ENCODE measurements at regions not wholly inside any gene's neighbourhood (a gene's known extent, or its start where the extent isn't known, plus 50 kb on each side); places are given as distances from the start of the nearest gene placed in this dataset.

GRCh38 chr17:33352526-33352925 lies 59.4 kb upstream of the ASIC2 start:
- no peak for DNase-seq

DNA sequence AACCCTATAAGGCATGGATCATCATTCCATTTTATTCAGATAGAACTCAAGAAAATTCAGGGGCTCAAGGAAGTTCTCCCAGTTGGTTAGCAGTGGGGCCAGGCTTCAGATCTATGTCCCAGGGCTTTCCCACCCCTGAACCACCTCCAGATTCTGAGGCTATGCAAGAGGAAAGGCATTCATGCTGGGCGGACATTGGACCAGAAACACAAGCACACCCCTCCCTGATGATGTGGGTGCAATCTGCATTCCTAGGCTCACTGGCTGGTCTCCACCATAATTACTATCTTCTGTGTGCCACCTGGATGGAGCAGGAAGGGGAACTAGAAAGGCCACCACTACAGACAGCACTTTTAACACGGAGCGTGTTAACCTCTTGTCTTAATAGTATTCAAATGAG lies 63.2 kb upstream of the ASIC2 start:
- no peak for DNase-seq

GRCh38 chr17:33363475-33363874 lies 70.4 kb upstream of the ASIC2 start:
- DNase-seq, result no peak

DNA sequence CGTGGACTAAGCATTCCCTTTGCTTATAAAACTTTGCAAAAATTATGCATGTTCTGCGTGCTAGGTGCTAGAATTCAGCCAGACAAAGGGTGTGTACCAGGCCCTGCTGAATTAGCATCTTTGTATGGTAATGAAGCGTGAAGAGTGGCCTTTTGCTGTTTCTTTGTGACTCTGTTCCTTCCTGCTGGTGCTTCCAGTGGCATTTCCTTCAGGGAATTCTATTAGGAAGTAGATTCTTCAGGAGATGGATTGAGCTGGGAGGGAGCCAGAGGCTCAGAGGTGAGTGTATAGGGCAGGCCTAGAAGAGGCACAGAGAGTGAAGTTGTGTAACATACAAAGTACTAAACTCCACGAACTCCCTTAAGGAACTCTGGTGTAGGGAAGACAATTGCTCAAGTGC lies 73.9 kb upstream of the ASIC2 start:
- no peak for DNase-seq

DNA sequence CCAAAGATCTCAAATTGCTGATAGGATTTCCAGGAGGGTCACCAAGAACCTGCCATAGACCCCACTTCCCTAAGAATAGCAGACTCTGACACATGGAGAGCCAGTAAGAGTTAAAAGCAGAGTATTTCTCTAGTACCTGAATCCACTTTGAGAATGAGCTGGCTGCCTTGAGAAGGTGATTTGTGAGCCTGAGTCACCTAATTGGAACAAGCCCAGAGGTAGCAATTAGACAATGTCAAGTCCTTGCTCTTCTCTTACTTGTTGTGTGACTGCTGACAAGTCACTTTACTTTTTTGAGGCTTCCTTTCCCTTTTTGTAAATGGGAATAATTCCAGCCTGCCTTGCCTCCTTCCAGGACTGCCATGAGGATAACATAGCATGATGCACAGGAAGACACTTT lies 76.1 kb upstream of the ASIC2 start:
- DNase-seq, result no peak

GRCh38 chr17:33369876-33370275 lies 76.8 kb upstream of the ASIC2 start:
- DNase-seq, result no peak

GRCh38 chr17:33370401-33370800 lies 77.3 kb upstream of the ASIC2 start:
- no peak for DNase-seq

DNA sequence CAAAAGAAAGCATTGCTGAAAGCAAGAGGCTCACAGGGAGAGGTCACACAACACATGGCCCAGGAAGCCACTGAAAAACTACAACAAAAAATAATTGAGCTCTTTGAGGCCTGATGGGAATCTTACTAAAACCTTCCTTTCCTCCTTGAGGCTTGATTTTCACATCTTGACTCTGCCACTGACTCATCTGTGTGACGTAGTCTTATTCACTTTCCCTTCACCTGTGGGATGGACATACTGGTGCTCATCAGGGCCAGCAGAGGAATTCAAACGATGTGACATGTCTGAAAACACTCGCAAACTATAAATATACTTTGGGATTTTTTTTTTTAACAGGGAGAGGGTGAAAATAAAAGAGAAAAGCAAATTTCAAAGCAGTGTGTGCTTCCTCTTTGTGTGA lies 78.3 kb upstream of the ASIC2 start:
- no peak for DNase-seq

DNA sequence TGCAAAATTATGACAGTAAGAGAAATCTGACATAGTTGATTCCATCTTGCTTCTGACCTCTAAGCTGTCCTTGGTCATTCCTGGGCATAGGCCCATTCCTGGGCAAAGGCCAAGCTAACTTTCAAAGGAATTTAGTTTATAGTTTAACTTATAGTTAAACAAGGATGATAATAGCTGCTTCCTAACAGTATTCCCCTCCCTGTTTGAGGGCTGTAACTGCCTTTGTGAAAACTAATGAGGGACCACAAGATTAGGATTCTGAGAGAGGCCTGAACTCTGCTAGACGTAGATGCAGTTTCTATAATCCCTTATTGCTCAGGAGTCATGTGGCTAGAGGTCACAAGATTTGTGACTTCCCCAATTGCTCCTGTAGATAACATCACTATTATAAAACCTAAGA lies 80.2 kb upstream of the ASIC2 start:
- no peak for DNase-seq

DNA sequence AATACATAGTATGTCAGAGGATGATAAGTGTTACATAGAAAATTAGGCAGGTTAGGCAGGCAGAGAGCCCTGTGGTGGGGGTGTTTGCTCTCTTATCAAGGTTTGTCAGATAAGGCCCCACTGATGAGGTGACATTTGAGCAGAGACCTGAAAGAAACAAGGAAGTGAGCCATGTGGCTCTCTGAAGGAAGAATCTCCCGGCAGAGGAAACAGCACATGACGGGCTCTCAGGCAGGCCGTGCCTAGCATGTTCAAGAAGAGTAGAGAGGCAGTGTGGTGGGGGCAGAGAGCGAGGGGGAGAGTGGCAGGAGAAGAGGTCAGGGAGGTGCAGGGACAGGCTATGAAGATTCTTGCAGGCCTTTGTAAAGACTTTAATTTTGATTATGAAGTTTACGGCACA lies 82.0 kb upstream of the ASIC2 start:
- no peak for DNase-seq

DNA sequence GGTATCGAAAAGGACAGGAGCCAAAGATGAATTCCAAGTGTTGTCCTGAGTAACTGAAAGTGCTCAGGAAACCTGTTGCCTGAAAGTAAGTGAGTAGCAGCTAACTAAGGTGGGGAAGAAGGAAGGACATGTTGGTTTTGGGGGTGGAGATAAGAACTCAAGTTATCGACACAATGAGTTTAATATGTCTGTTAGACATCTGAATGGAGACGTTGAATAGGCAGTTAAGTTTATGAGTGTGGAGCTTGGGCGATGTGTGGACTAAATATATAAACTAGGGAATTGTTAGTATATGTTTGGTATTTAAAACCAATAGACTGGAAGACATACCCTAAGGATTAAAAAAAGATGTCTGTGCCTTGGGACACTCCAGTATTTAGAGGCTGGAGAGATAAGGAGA lies 82.7 kb upstream of the ASIC2 start:
- DNase-seq, result no peak

- DNase-seq, result no peak
These were observed 84.9 kb upstream of the ASIC2 start for GRCh38 chr17:33377837-33378595.

- no peak for DNase-seq
These were observed 88.1 kb upstream of the ASIC2 start for GRCh38 chr17:33381201-33381600.

GRCh38 chr17:33383488-33384023 lies 90.5 kb upstream of the ASIC2 start:
- DNase-seq, result no peak

DNA sequence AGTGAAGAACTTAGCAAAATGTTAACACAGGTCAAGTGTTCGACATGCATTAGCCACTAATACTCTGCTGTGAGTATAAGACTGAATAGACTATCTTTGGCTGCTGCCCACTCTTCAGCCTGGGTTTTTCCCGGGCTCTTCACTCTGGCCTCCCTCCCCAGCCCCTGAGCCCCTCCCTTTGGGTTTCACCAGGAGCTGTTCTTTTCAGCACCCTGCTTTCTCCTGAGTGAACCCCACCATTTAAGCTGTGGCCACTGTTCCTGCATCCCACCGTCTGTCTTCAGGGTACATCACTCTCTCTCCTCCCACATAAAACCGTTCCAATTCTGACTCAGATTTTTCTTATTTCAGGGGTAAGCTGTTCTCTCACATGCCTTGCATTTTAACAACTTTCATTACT lies 92.0 kb upstream of the ASIC2 start:
- DNase-seq, result no peak

DNA sequence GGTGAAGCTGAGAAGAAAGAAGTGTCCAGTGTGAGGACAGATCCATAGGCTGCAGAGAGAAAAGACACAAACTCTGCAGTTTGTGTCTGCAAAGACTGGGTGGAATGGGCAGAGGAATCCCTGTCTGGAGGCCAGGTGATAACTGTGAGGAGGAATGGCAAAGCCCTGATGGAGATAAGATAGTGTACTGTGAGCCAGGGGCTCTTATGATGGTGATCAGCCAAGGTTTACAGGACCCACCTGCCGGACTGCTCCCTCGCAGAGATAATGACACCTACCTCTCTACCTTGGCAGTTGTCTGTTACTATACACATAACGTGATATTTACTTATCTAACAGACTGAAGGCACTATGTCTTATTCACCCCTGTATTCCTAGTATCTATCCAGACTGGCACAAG lies 92.6 kb upstream of the ASIC2 start:
- DNase-seq, result no peak

DNA sequence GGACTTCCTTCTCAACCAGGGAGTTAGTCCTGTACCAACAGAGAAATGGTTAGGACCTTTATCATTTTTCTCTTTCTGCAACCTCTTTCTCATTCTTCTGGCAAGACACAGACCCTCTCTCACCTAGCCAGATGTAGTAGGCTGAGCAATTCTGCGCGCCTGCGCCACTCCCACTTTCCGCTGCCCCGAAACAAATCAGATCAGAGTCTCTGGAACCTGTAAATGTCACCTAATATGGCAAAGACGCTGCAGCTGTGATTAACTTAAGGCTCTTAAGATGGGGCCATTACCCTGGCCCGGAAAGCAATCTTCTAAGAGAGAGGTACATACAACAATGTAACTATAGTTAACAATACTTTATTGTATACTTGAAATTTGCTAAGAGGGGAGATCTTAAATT lies 94.3 kb upstream of the ASIC2 start:
- no peak for DNase-seq

DNA sequence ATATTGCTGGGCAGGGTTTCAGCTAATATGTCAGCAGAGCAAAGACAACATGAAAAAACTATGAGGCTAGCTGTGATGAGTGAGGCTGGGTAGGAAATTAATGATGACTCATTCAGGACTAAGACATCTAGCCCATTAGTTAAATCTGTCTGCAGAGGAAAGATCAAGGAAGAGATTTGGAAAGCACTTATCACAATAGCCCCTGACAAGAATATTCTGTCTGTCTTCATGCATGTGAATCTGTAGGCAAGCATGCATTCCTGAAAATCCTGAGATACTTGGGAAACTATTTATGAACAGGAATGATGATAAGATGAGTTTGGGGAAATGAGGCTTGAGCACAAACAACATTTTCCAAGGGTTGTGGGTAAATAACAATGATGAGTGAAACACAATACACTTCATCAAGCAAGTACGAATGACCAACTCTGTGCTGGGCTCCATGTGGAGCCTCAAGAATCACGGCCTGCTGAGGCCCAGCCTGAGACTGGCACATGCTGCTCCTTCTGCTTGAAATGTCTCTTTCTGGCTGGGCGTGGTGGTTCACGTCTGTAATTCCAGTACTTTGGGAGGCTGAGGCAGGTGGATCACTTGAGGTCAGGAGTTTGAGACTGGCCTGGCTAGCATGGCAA lies 96.5 kb upstream of the ASIC2 start:
- no peak for DNase-seq

- DNase-seq, result no peak
These were observed 97.5 kb upstream of the ASIC2 start for GRCh38 chr17:33390479-33391176.

DNA sequence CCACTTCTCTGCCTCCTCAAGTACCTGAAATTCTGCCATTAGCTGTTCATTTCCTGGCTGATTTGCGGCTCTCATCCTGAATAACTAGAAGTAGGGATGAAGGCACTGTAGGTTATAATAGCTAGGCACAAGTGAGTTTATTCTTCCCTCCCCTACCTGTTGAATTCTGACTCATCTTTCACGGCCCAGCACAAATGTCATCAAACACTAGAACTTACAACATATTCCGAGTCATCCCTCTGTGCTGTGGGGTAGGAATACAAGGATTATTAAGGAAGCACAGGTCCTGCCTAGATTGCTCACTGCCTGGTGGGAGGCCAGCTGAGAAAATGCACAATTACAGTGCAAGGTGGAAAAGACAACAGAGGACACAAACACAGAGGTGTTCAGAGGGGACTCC lies 103.7 kb upstream of the ASIC2 start:
- DNase-seq, result no peak

GRCh38 chr17:33398386-33398785 lies 105.3 kb upstream of the ASIC2 start:
- no peak for DNase-seq

- no peak for DNase-seq
These were observed 108.2 kb upstream of the ASIC2 start for GRCh38 chr17:33401249-33401648.

GRCh38 chr17:33403194-33403593 lies 110.1 kb upstream of the ASIC2 start:
- no peak for DNase-seq

Measured in activated CD8-positive, alpha-beta memory T cell treated with anti-CD3 and anti-CD28 coated beads, Interleukin-2, amount 50 U/mL, for 4 hours (primary cell).